SK-N-MC (cell line): ENCODE measurements at regions not wholly inside any gene's neighbourhood (a gene's known extent, or its start where the extent isn't known, plus 50 kb on each side); places are given as distances from the start of the nearest gene placed in this dataset.

ENCODE experiments used
- DNase-seq: peaks from one replicate; pipeline ENCODE4 v3.0.0-alpha.2; 2011; ENCODE audit warnings: low read depth, low spot score
- H3K27ac ChIP-seq: fragments of 200-600 bp; sonication (generic); 2 replicates; pipeline ENCODE4 v1.5.1; 2016; ENCODE audit warnings: mixed run types
- H3K36me3 ChIP-seq: fragments of 200-600 bp; sonication (generic); 2 replicates; pipeline ENCODE4 v1.6.1; 2017; ENCODE audit warnings: antibody characterized with exemption, low read length, mixed read lengths; ENCODE audit not compliant: insufficient read depth
- H3K4me3 ChIP-seq: fragments of 200-600 bp; sonication (generic); 2 replicates; pipeline ENCODE4 v1.5.1; 2016
- H3K9ac ChIP-seq: fragments of 200-600 bp; sonication (generic); 2 replicates; pipeline ENCODE4 v1.8.0; 2017; ENCODE audit warnings: mixed run types, mixed read lengths; ENCODE audit not compliant: insufficient read length
- H3K9me3 ChIP-seq: fragments of 200-600 bp; sonication (generic); 2 replicates; pipeline ENCODE4 v1.6.1; 2017; ENCODE audit warnings: low read depth, mild to moderate bottlenecking, antibody characterized with exemption, low read length, moderate library complexity, mixed read lengths
- EZH2 ChIP-seq: fragments of 200-600 bp; sonication (generic); IDR thresholded peaks from one replicate; pipeline ENCODE4 v1.6.1; 2017; ENCODE audit warnings: antibody characterized with exemption
- FOXP2 ChIP-seq: optimal IDR thresholded peaks from 2 replicates; pipeline ENCODE3; 2011; ENCODE audit warnings: mild to moderate bottlenecking, moderate library complexity; ENCODE audit not compliant: insufficient read depth; ENCODE audit errors: extremely low read length, control extremely low read depth
- POLR2AphosphoS5 ChIP-seq: IDR thresholded peaks from 2 replicates; pipeline ENCODE4 v1.6.1; 2012; ENCODE audit warnings: mild to moderate bottlenecking, low read depth, low read length, borderline replicate concordance

- no peak overlapping the region for H3K4me3 ChIP-seq
- no peaks in the 10 kb centered on the region for H3K36me3 ChIP-seq
- TF ChIP-seq FOXP2 (no peak), POLR2AphosphoS5 (no peak), EZH2 (no peak)
- H3K9me3 ChIP-seq = no peaks in the 10 kb centered on the region
- DNase-seq = no peak
- H3K9ac ChIP-seq = no peak overlapping the region
- no peak overlapping the region for H3K27ac ChIP-seq
These were observed 386.3 kb upstream of the MYT1L start for GRCh38 chr2:2717406-2717805.

- Histone ChIP-seq H3K27ac (no peak overlapping the region), H3K4me3 (no peak overlapping the region), H3K9ac (no peak overlapping the region), H3K9me3 (no peaks in the 10 kb centered on the region), H3K36me3 (no peaks in the 10 kb centered on the region)
- TF ChIP-seq EZH2 (no peak), POLR2AphosphoS5 (no peak), FOXP2 (no peak)
- no peak for DNase-seq
These were observed 385.7 kb upstream of the MYT1L start for GRCh38 chr2:2716771-2717170.

DNA sequence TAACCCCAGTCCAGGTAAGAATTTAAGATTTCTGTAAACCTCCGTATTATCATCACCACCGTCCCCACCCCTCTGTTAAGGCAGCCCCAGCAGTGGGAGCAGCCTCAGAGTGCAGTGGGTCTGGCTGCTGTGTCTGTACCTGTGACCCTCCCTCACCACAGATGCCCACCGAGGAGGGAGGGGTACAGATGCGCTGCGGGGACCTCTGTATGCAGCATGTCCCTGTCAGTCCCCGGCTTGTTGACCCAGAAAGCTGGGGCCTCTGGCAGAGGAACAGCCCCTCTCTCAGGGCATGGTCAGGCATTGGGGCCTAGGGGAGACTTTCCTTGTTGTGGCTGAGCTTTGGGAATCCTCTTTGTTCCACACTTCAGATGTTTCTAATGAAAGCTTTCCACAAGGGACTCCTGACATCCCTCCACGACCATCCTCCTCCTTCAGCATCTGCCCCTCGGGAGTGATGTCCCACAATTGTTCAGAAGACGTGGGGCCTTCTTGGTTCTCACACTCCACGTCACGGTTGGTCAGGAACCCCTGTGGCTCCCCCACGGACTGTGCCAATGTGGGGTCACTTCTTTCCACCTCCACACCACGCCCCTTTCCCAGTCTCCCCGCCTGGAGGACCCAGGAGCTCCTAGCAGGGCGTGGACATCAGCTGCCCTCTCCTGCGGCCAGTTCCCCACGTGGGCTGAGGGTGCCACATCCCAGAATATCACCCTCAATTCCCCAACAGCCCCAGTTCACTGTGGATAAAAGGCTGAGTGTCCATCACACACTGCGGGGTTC lies 384.2 kb upstream of the MYT1L start:
- TF ChIP-seq EZH2 (no peak), FOXP2 (no peak), POLR2AphosphoS5 (no peak)
- no peaks in the 10 kb centered on the region for H3K9me3 ChIP-seq

GRCh38 chr2:2714408-2714807 lies 383.3 kb upstream of the MYT1L start:
- TF ChIP-seq POLR2AphosphoS5 (no peak), EZH2 (no peak), FOXP2 (no peak)
- no peak overlapping the region for H3K4me3 ChIP-seq
- no peak for DNase-seq
- H3K27ac ChIP-seq = no peak overlapping the region
- no peaks in the 10 kb centered on the region for H3K36me3 ChIP-seq
- H3K9me3 ChIP-seq = no peaks in the 10 kb centered on the region
- no peak overlapping the region for H3K9ac ChIP-seq

More for the DNA sequence above, 384.2 kb upstream of the MYT1L start:
- Histone ChIP-seq H3K9ac (no peak overlapping the region), H3K4me3 (no peak overlapping the region), H3K36me3 (no peaks in the 10 kb centered on the region), H3K27ac (no peak overlapping the region)
- no peak for DNase-seq

DNA sequence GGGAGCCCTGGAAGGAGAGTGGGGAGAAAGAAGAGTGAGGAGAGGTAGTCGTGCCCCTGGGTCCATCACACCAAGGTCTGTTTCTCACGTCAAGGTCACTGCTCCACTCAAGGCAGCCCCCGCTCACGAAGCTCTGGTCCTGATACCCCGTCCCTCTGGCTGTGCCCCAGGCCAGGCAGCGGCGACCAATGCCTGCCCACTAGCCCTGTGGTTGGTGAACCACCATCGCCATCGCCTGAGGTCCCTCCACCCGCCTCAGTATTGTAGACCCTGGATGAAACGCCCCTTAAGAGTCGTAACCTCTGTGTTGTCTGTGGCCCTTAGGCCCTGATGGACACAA lies 378.3 kb upstream of the MYT1L start:
- no peak overlapping the region for H3K4me3 ChIP-seq
- DNase-seq = no peak
- H3K9ac ChIP-seq = no peak overlapping the region
- no peak overlapping the region for H3K27ac ChIP-seq
- no peaks in the 10 kb centered on the region for H3K36me3 ChIP-seq
- no peaks in the 10 kb centered on the region for H3K9me3 ChIP-seq
- no peak for TF ChIP-seq FOXP2

GRCh38 chr2:2708575-2709430 lies 377.7 kb upstream of the MYT1L start:
- Histone ChIP-seq H3K9ac (no peak overlapping the region), H3K4me3 (no peak overlapping the region), H3K27ac (no peak overlapping the region), H3K36me3 (no peaks in the 10 kb centered on the region), H3K9me3 (no peaks in the 10 kb centered on the region)
- TF ChIP-seq POLR2AphosphoS5 = no peak
- no peak for TF ChIP-seq EZH2
- no peak for TF ChIP-seq FOXP2
- no peak for DNase-seq

DNA sequence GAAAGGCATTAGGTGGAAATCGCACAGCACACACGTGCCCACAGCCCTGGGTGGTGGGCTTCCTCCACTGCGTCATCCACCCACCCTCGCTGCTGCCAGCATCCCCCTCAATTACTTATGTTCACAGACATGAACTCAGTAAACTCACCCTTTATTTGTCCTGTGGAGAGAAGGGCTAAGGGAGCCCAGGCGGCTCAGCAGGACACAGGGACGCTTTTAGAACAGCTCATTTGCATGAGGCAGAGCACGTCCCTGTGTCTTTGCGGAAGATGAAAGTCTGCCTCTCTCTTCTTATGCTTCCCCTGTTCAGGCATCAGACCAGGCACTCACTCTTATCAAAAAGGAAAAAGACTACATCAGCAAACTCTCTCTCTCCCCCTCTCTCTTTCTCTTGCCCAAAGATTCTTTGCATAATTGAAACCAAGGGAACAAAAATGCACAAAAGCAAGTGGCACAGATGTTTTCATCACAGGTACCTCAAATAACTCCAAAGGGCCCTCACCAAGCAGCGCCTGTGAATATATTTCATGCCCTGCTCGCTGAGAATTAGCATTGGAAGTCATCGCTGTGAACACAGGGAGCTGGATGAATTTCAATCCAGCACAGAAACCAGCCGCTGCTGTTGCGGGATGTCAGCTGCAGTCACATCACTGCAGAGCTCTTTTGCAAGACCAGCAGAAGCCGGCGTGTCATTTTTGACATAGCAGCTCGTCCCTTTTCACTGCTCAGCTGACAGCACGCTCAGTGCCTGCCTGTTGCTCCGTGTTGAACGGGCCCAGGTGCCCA lies 376.3 kb upstream of the MYT1L start:
- no peak overlapping the region for H3K27ac ChIP-seq
- no peaks in the 10 kb centered on the region for H3K9me3 ChIP-seq
- no peak overlapping the region for H3K9ac ChIP-seq
- no peak overlapping the region for H3K4me3 ChIP-seq
- no peak for TF ChIP-seq EZH2
- TF ChIP-seq POLR2AphosphoS5 = no peak
- TF ChIP-seq FOXP2 = no peak
- H3K36me3 ChIP-seq = no peaks in the 10 kb centered on the region
- no peak for DNase-seq

- TF ChIP-seq POLR2AphosphoS5 (no peak), FOXP2 (no peak), EZH2 (no peak)
- no peaks in the 10 kb centered on the region for H3K9me3 ChIP-seq
- H3K9ac ChIP-seq = no peak overlapping the region
These were observed 375.2 kb upstream of the MYT1L start for GRCh38 chr2:2706306-2706705.

More at GRCh38 chr2:2706306-2706705, 375.2 kb upstream of the MYT1L start:
- Histone ChIP-seq H3K36me3 (no peaks in the 10 kb centered on the region), H3K4me3 (no peak overlapping the region), H3K27ac (no peak overlapping the region)
- no peak for DNase-seq
